Colonic mucosa (tissue), 4 donors: ENCODE measurements at regions not wholly inside any gene's neighbourhood (a gene's known extent, or its start where the extent isn't known, plus 50 kb on each side); places are given as distances from the start of the nearest gene placed in this dataset.

Experiments
- DNase-seq: peaks from one replicate; pipeline ENCODE4 v3.0.0-alpha.2; 2020
- H3K27ac ChIP-seq: fragments of 200-600 bp; one replicate; pipeline ENCODE4 v1.8.0; 2021
- H3K27me3 ChIP-seq: fragments of 200-600 bp; one replicate; pipeline ENCODE4 v1.8.0; 2021
- H3K36me3 ChIP-seq: fragments of 200-600 bp; one replicate; pipeline ENCODE4 v1.8.0; 2021
- H3K4me1 ChIP-seq: fragments of 200-600 bp; one replicate; pipeline ENCODE4 v1.8.0; 2021; ENCODE audit warnings: mild to moderate bottlenecking
- H3K4me3 ChIP-seq: fragments of 200-600 bp; one replicate; pipeline ENCODE4 v1.8.0; 2021
- H3K9ac ChIP-seq, 2 donors: one replicate each; pipeline ENCODE4 v1.7.0; 2013; ENCODE audit warnings: control low read depth in 2 of 2, low read depth in 2 of 2, low read length in 2 of 2
- H3K9me3 ChIP-seq: fragments of 200-600 bp; one replicate; pipeline ENCODE4 v1.8.0; 2021
- CTCF ChIP-seq: fragments of 200-600 bp; IDR thresholded peaks from one replicate; pipeline ENCODE4 v1.8.0; 2022; ENCODE audit warnings: antibody characterized with exemption, mild to moderate bottlenecking
- intact Hi-C: fragments of 100-400 bp; cut with DNase I; formaldehyde crosslinking; loops from one replicate; pipeline ENCODE4 v1.14.1; 2022
- donor health status: healthy.
- donor health status: DM: no; HTN: no; CAD: no.
- donor health status: DM: no; HTN: no; CAD: no.

- H3K9ac ChIP-seq = no peak overlapping the region
- H3K27ac ChIP-seq = no peak overlapping the region
- no peaks in the 10 kb centered on the region for H3K36me3 ChIP-seq
- H3K27me3 ChIP-seq = no peaks in the 10 kb centered on the region
- no peak for DNase-seq
- intact Hi-C loops = no loop called here
- no peaks in the 10 kb centered on the region for H3K9me3 ChIP-seq
- no peaks in the 10 kb centered on the region for H3K4me1 ChIP-seq
- TF ChIP-seq CTCF = no peak
- H3K4me3 ChIP-seq = no peak overlapping the region
Observed at GRCh38 chr3:59160133-59160746, 110.4 kb upstream of the CFAP20DC start.

GRCh38 chr3:59153648-59154047 lies 103.8 kb upstream of the CFAP20DC start:
- Histone ChIP-seq H3K27me3 (no peaks in the 10 kb centered on the region), H3K36me3 (no peaks in the 10 kb centered on the region), H3K27ac (no peak overlapping the region), H3K9ac (no peak overlapping the region), H3K4me3 (no peak overlapping the region), H3K4me1 (no peaks in the 10 kb centered on the region), H3K9me3 (no peaks in the 10 kb centered on the region)
- intact Hi-C loops = no loop called here
- no peak for TF ChIP-seq CTCF
- no peak for DNase-seq

GRCh38 chr3:59152943-59153342 lies 103.1 kb upstream of the CFAP20DC start:
- TF ChIP-seq CTCF = no peak
- Histone ChIP-seq H3K27me3 (no peaks in the 10 kb centered on the region), H3K4me1 (no peaks in the 10 kb centered on the region)

GRCh38 chr3:59150039-59150438 lies 100.2 kb upstream of the CFAP20DC start:
- Histone ChIP-seq H3K9me3 (no peaks in the 10 kb centered on the region), H3K27ac (no peak overlapping the region), H3K27me3 (no peaks in the 10 kb centered on the region), H3K4me1 (no peaks in the 10 kb centered on the region), H3K4me3 (no peak overlapping the region), H3K36me3 (no peaks in the 10 kb centered on the region), H3K9ac (no peak overlapping the region)
- no peak for TF ChIP-seq CTCF
- DNase-seq = no peak
- intact Hi-C loops = no loop called here

More at GRCh38 chr3:59152943-59153342, 103.1 kb upstream of the CFAP20DC start:
- Histone ChIP-seq H3K9me3 (no peaks in the 10 kb centered on the region), H3K27ac (no peak overlapping the region), H3K36me3 (no peaks in the 10 kb centered on the region), H3K4me3 (no peak overlapping the region), H3K9ac (no peak overlapping the region)
- no peak for DNase-seq
- intact Hi-C loops = no loop called here

- intact Hi-C loops = no loop called here
- Histone ChIP-seq H3K36me3 (no peaks in the 10 kb centered on the region), H3K27ac (no peak overlapping the region), H3K4me3 (no peak overlapping the region), H3K9ac (no peak overlapping the region), H3K9me3 (no peaks in the 10 kb centered on the region), H3K4me1 (no peaks in the 10 kb centered on the region), H3K27me3 (no peaks in the 10 kb centered on the region)
- no peak for DNase-seq
- no peak for TF ChIP-seq CTCF
Observed at GRCh38 chr3:59149166-59149565, 99.3 kb upstream of the CFAP20DC start.
